Tibial nerve (tissue), 4 donors: ENCODE measurements at regions not wholly inside any gene's neighbourhood (a gene's known extent, or its start where the extent isn't known, plus 50 kb on each side); places are given as distances from the start of the nearest gene placed in this dataset.
"Not testable (repeated sequence)": the region's sequence is repeated elsewhere in the genome, so short reads cannot be mapped to it uniquely, and the experiment has no call there.

ENCODE experiments used
- DNase-seq, 2 donors: peaks; one replicate each; pipeline ENCODE4 v3.0.0-alpha.2; 2019; ENCODE audit warnings: low spot score in 2 of 2
- H3K27ac ChIP-seq, 4 donors: fragments of 200-600 bp; sonication (generic) in 3 of 4; one replicate each; pipeline ENCODE4 v1.5.1; 2017 to 2019; ENCODE audit warnings: mild to moderate bottlenecking in 1 of 4
- H3K27me3 ChIP-seq, 2 donors: fragments of 200-600 bp; sonication (generic) in 1 of 2; one replicate each; pipeline versions ENCODE4 v1.5.1 to v1.6.0; 2017 to 2019
- H3K36me3 ChIP-seq, 3 donors: fragments of 200-600 bp; sonication (generic); one replicate each; pipeline ENCODE4 v1.5.1; 2018 to 2019
- H3K4me1 ChIP-seq, 4 donors: fragments of 200-600 bp; sonication (generic) in 3 of 4; one replicate each; pipeline ENCODE4 v1.5.1; 2017 to 2019
- H3K4me3 ChIP-seq, 4 donors: fragments of 200-600 bp; sonication (generic) in 3 of 4; one replicate each; pipeline ENCODE4 v1.5.1; 2017 to 2019; ENCODE audit warnings: mild to moderate bottlenecking in 1 of 4, moderate library complexity in 1 of 4
- H3K9me3 ChIP-seq, 4 donors: fragments of 200-600 bp; sonication (generic) in 3 of 4; one replicate each; pipeline ENCODE4 v1.5.1; 2017 to 2019
- EP300 ChIP-seq, 2 donors: sonication (generic); formaldehyde crosslinking; IDR thresholded peaks; one replicate each; pipeline ENCODE4 v1.6.1; 2017; ENCODE audit warnings: antibody characterized with exemption in 2 of 2, mild to moderate bottlenecking in 1 of 2
- POLR2A ChIP-seq, 2 donors: fragments of 450-650 bp; IDR thresholded peaks; one replicate each; pipeline ENCODE4 v1.6.1; 2017; ENCODE audit warnings: antibody characterized with exemption in 2 of 2, mild to moderate bottlenecking in 2 of 2, moderate library complexity in 2 of 2
- WGBS, 2 donors: methylation state at CpG; one replicate each; pipeline ENCODE4 v1.1.5; 2018; 5-methylcytosine and 5-hydroxymethylcytosine counted together
- TF ChIP-seq, protein P1 (sequence below), 5 experiments: fragments of 200-600 bp in 3 of 5; fragments of 450-650 bp in 2 of 5; sonication (generic) in 3 of 5; IDR thresholded peaks; one replicate each; pipeline ENCODE4 v1.5.1; 2016 to 2019; ENCODE audit warnings: antibody characterized with exemption in 5 of 5, mild to moderate bottlenecking in 3 of 5, moderate library complexity in 2 of 5

DNA sequence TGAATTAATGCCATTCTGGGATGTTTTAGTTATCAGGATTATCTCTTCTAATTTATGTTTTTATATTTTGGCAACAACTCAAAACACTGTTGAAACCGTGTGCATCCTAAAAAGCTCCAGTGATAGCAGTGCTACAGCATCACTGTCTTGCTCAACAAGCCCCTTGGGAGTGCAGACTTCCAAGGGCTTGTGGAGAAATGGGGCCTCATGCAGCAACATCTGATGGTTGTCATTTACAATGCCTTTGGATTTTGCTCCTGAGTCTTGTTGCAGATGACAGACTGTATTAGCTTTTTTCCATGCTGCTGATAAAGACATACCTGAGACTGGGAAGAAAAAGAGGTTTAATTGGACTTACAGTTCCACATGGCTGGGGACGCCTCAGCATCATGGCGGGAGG is 515.4 kb downstream of the NEBL start:
- TF ChIP-seq EP300 (IDR thresholded peaks at IDR 0.05) (no peak), POLR2A (IDR thresholded peaks at IDR 0.05) (no peak)
- TF ChIP-seq, protein P1, sequence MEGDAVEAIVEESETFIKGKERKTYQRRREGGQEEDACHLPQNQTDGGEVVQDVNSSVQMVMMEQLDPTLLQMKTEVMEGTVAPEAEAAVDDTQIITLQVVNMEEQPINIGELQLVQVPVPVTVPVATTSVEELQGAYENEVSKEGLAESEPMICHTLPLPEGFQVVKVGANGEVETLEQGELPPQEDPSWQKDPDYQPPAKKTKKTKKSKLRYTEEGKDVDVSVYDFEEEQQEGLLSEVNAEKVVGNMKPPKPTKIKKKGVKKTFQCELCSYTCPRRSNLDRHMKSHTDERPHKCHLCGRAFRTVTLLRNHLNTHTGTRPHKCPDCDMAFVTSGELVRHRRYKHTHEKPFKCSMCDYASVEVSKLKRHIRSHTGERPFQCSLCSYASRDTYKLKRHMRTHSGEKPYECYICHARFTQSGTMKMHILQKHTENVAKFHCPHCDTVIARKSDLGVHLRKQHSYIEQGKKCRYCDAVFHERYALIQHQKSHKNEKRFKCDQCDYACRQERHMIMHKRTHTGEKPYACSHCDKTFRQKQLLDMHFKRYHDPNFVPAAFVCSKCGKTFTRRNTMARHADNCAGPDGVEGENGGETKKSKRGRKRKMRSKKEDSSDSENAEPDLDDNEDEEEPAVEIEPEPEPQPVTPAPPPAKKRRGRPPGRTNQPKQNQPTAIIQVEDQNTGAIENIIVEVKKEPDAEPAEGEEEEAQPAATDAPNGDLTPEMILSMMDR (IDR thresholded peaks at IDR 0.05): no peak
- Histone ChIP-seq H3K27ac (no peak overlapping the region), H3K4me1 (no peaks in the 10 kb centered on the region), H3K36me3 (no peaks in the 10 kb centered on the region), H3K27me3 (no peaks in the 10 kb centered on the region), H3K9me3 (no peaks in the 10 kb centered on the region), H3K4me3 (no peak overlapping the region)
- DNase-seq: no peak
- 83 to 86% methylated on average over 3 of the region's 3 CpGs for WGBS, 2 donors

DNA sequence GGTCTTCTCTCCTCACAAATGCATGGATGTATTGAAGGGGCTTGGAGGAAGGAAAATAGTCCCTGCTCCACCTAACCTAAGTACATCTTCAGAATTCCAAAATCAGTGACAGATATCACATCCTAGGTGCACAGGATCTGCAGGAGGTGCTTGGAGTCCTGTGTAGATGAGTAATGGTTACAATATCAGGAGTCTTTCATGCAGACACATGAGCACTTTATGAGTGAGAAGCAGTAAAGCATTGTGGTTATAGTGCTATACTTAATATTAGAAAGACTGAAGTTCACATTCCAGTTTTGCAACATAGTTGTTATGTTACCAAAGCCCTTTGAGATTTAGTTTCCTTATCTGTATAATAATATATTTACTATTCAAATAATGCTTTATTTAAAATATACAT is 516.7 kb downstream of the NEBL start:
- Histone ChIP-seq H3K36me3 (no peaks in the 10 kb centered on the region), H3K4me3 (no peak overlapping the region), H3K27me3 (no peaks in the 10 kb centered on the region), H3K9me3 (no peaks in the 10 kb centered on the region), H3K27ac (no peak overlapping the region), H3K4me1 (no peaks in the 10 kb centered on the region)
- TF ChIP-seq EP300 (IDR thresholded peaks at IDR 0.05) (no peak), POLR2A (IDR thresholded peaks at IDR 0.05) (no peak)
- TF ChIP-seq, protein P1 (IDR thresholded peaks at IDR 0.05): no peak
- no peak for DNase-seq

DNA sequence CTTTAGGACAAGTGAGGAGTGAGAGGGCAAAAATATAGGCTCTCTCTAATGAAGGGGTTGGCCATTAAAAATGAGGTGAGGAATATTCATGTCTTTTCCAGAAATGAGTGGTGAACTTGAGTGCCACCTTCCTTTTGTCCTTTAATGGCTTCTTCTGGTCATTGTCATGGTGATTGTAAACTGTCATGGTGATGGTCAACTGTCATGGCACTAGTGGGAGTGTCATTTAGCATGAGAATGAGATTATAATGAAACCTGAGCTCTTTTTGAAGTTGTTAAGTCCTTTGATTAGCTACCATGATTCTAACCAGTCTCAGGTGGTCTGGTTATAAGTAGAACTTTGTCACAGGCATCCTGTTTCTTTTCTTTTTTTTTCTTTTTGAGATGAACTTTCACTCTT is 524.4 kb downstream of the NEBL start:
- H3K27me3 ChIP-seq: no peaks in the 10 kb centered on the region
- no peaks in the 10 kb centered on the region for H3K4me1 ChIP-seq
- no peak overlapping the region for H3K4me3 ChIP-seq
- DNase-seq: no peak
- H3K9me3 ChIP-seq: peaks cover 0 to 4% (median 0%) of the 10 kb centered on the region in 4 donors
- TF ChIP-seq, protein P1 (IDR thresholded peaks at IDR 0.05): no peak
- TF ChIP-seq EP300 (IDR thresholded peaks at IDR 0.05) (no peak), POLR2A (IDR thresholded peaks at IDR 0.05) (no peak)
- H3K36me3 ChIP-seq: no peaks in the 10 kb centered on the region
- H3K27ac ChIP-seq: no peak overlapping the region

DNA sequence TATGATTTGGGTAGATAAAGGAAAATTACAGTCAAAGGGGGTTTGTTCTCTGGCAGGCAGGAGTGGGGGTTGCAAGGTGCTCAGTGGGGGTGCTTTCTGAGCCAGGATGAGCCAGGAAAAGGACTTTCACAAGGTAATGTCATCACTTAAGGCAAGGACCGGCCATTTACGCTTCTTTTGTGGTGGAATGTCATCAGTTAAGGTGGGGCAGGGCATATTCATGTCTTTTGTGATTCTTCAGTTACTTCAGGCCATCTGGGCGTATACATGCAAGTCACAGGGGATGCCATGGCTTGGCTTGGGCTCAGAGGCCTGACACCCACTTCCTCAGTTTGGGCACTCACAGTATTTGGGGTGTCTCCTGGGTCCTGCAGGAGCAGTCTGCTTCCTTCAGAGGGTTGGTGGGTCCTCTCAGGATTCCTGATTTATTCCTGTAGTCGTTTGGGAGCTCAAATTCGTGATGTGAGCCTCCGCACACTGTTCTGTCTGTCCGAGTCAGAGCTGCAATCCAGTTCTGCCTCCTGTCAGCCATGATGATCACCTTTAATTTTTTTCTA is 526.1 kb downstream of the NEBL start:
- not testable (repeated sequence) for H3K36me3 ChIP-seq, DNase-seq, H3K4me1 ChIP-seq, H3K27me3 ChIP-seq, H3K27ac ChIP-seq, H3K9me3 ChIP-seq, H3K4me3 ChIP-seq
- WGBS, 2 donors: 91% methylated on average over 7 of the region's 7 CpGs

DNA sequence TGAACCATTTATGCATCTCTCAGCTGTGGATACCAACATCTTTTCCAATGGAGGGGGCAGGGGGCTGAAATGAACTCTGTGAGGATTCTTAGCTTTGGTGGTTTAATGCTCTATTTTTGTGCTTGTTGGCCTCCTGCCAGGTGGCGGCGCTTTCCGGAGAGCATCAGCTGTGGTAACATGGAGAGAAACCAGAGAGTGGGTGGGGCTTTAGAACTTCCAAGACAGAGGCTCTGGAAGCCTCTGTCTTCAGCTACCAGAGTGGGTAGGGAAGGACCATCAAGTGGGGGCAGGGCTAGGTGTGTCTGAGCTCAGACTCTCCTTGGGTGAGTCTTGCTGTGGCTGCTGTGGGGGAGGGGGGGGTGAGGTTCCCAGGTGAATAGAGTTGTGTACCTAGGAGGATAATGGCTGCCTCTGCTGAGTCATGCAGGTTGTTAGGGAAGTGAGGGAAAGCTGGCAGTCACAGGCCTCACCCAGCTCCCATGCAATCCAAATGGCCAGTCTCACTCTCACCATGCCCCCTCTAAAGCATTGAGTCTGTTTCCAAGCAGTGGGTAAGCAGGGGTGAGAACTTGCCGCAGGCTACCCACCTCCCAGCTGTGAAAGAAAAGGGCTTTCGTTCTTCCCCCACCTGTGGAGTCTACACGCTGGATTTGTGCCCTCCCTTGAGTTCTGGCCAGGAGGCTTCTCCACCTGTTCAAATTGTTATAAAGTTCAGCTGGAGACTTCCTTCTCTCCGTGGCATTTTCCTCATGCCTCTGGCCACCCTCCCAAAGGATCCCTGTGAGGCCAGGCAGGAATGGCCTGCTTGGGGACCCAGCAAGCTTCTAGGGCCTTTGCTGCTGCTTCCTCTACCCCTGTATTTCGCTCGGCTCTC is 527.0 kb downstream of the NEBL start:
- TF ChIP-seq POLR2A (IDR thresholded peaks at IDR 0.05): no peak
- TF ChIP-seq EP300 (IDR thresholded peaks at IDR 0.05): no peak
- TF ChIP-seq, protein P1 (IDR thresholded peaks at IDR 0.05): no peak
- H3K27ac ChIP-seq: no peak overlapping the region
- H3K4me1 ChIP-seq: no peaks in the 10 kb centered on the region
- DNase-seq: no peak
- no peaks in the 10 kb centered on the region for H3K36me3 ChIP-seq
- no peaks in the 10 kb centered on the region for H3K27me3 ChIP-seq
- WGBS, 2 donors: 81 to 84% methylated on average over 9 of the region's 9 CpGs
- H3K9me3 ChIP-seq: peaks cover 0 to 4% (median 0%) of the 10 kb centered on the region in 4 donors
- no peak overlapping the region for H3K4me3 ChIP-seq
